GM18520 (cell line): ENCODE measurements at regions not wholly inside any gene's neighbourhood (a gene's known extent, or its start where the extent isn't known, plus 50 kb on each side); places are given as distances from the start of the nearest gene placed in this dataset.
"Not testable (repeated sequence)": the region's sequence is repeated elsewhere in the genome, so short reads cannot be mapped to it uniquely, and the experiment has no call there.

Experiments used
- ATAC-seq: cut with Tn5 transposase; IDR thresholded peaks from one replicate; pipeline ENCODE4 v1.9.1; 2021; ENCODE audit not compliant: unreplicated experiment

DNA sequence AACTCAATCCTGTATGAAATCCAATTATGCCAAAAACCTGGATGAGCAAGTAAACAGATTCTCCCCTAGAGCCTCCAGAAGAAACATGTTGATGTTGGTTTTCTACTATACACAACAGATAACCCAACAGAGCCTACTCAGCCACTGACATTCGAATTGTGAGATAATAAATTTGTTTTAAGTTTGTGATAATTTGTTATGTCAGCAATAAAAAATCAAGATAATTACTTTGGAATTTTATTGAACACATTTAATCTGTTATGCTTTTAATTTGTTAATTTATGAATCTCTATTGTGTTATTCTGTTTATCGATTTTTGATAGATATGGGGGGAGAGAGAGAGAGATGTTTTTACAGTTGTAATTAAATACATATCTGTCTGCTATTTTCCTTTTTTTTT, 1016.1 kb upstream of the PCDH7 start:
- no peak for ATAC-seq

DNA sequence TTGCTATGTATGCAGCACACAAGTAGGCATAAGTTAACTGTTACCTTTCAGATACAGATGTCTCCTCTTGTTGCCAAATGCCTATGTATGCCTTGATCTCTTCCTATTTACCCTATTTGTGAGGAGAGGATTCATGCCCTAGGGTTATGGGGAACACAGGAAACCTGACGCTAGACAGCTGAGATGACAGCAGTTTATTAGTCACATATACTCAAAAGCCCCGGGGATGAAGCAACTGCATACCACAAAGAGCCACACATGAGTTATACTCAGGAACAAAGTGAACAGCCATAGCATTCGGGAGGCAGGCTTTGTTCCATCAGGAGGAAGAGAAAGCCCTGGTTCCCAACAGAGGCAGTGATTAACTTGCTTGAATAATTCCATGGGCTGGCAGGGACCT, 1011.7 kb upstream of the PCDH7 start:
- ATAC-seq = no peak

DNA sequence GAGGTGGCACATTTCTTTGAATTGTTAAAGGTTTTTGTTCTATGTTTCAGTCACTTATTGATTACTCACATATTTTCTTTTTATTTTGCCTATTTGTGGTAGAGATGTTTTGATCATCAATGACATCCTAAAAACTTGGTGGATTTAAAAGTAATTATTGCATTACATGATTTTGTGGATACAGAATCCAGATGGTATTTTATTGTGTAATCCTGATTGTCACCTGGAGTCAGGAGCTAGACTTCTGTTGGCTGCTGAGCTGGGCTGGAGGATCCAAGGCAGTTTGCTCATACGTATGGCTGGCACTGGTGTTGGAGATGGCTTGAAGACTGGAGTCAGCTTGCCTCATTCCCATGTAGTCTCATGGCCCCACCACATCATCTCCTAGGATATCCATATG, 1009.6 kb upstream of the PCDH7 start:
- no peak for ATAC-seq

DNA sequence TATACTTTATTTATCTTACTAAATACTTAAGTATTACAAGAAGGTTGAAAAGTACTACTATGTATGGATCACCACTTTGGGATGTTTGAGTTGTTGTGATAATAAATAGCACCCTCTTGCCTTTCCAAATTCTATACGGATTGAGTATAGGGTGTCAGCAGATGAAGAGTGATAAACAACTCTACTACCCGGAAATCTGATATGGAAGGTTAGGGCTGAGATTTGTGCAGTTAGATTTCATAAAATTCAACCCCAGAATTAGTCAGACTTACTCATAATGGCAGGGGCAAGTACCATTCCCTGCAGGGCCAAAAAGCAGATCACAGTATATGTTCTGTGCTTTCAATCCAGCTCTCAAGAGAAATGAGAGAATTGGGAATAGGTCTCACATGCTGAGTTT, 1008.9 kb upstream of the PCDH7 start:
- no peak for ATAC-seq

DNA sequence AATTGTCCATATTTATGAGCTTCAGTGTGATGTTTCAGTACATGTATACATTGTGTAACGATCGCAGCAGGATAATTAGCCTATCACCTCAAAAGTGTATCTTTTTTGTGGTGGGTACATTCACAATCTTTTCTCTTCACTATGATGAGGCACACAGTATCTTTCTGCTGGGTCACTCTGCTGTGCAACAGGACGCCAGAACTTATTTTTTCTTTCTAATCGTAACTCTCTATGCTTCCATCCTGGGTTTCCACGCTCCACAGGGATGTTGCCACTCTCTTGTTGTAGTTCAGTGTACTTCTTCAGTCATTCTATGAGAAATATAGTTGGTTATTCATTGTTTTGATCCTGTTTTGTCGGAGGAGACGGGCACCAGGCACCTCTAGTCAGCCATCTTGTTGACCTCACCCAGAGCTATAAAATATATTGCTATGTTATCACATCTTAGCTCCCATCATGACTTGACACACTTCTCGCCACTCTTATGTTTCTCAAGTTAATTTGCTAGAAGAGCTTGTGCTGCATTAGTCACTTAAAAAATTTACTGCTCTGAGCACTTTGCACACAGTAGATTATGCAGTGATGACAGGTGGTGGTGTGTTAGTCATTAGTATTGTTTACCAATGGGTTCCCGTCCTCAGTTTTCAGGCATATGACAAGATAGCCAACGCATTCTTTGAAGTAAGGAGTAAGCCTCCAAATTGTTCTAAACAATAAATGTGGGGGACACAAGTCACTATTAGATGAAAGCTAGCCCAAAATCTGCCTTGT, 1002.7 kb upstream of the PCDH7 start:
- ATAC-seq = no peak

DNA sequence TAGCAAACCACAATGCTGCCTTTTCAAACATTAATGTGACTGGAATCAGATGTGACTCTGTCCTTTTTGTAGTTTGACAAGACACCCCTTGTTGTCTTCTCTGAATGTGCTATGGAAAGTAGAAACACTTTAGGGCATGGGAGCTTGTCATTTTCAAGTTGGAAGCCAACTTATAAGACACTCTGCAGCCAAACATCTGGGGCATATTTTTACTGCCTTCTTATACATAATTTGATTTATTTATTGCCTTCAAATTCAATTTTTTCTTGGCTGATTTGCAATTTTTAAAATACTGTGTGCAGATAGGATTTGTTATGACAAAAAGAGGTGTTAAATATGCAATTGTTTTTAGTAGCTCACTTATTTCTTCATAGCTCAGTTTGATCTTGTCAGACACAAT, 1002.0 kb upstream of the PCDH7 start:
- ATAC-seq = no peak

DNA sequence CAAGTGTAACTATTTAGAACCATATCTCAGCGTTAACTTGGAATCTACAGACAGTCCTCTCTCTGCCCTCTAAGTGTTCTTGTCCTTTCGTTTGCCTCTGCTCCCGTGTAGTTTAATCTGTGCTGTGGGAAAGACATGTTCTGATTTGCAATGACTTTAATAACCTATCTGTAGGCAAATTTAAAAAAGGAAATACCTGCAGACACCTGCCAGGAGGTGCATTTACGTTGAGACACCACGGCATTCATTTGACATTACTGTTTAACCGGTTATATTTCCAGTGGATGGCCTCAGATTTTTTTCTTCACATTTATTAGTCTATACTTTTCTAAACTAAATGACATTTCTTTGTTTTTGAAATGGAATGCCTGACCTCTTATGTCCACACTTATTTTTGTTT, 997.9 kb upstream of the PCDH7 start:
- ATAC-seq = no peak

DNA sequence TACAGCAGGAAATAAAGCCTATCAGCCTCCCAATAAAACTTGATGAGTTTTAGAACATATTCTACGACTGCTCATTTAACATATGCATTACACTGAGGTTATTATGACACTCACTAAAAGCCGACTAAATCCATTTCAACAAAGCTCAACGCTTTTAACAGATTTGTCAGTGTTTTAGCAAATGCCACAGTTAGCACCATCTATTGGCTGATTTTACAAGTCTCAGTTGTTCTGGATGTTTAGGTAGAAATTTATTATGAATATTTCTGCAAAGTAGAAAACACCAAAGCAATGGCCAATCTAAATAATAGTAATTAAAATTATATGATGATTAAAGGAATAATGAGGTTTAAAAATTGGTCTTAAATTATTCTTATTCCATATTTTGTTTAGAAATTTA, 993.2 kb upstream of the PCDH7 start:
- no peak for ATAC-seq

DNA sequence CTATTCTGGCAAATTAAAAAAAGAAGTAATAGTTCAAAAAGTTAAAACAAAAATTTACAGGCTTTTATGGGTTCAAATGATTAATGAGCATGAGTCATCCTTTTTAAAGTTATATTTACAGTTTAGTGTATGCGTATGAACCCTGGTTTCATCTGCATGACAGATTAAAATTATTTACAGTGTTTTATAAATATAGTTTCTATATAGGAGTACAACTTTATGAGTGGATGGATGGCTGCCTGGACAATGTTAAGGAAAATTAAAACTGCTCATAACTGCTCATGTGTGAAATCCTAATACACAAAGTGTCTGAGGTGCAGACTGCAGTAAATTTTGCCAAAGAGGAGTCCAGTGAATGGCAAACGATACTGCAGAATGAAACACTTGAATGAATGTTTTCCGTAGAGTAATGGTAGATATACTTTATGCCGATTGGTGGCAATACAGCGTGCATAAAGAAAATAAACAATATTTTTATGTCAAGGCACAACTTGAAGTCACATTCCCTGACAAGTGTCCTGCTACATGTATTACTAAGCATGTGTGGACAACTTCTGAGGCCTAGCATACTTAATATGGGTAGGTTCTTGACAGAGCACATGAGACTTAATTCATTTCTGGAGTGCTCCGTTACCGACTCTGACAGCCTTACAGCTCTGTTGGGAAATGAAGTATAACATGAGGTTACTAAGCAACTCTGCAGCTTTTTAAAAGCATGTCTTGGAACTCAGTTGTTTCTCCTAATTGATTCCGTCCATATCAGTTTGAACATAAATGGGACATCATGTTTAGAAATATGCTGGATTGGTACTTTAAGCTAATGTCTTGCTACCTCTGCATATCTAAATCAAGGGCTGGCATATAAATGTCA, 985.6 kb upstream of the PCDH7 start:
- ATAC-seq = no peak

DNA sequence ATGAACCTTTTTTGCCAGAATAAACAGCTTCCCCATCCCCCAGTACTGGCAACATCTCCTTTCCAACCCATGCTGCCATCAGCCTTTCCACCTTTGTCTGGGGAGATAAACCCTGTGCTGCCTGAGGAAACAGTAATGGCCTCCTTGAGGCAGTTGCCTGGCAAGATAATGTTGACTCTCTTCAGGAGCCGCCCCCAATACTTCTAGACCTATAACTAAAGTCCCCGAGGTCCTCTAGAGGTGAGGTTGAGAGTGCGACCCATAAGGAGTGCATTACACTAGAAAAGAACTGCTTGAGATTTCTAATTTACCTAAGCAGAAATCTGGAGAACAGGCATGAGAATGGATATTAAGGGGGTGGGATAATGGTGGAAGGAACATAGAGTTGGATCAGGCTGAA, 963.2 kb upstream of the PCDH7 start:
- ATAC-seq = no peak

DNA sequence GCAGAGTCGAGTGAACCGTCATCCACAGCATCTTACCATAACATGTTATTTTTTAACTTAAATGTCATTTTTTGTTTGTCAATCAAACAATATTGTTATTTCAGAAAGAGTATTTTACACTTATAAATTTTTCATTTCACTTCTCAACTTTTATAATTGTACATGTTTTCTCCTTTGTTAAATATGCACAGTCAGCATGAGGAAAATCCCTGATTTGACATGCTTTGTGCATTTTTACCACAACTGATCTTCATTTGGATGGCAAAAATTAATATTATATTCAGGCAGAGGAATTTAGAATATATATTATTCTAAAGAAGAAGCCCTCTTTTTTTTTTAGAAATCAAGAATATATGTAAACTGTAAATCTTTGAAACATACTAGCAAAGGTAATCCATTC, 958.0 kb upstream of the PCDH7 start:
- no peak for ATAC-seq

DNA sequence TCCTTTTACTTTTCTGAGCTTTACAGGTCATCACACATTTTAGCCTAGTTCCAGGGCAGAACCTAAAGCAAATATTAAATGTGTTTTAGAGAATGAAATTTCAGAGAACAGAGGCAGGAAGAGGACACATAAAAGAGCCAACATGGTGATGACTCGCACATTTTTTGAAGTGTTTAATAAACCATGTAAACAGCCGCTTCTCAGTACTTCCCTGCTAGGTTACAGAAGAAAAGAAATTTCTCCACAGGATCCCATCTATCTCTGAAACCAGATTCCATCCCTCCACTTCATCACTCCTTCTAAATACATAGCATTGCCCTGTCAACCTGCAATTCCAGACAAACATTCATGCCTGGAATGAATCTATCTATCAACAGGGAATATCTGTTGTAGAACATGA, 949.5 kb upstream of the PCDH7 start:
- no peak for ATAC-seq

DNA sequence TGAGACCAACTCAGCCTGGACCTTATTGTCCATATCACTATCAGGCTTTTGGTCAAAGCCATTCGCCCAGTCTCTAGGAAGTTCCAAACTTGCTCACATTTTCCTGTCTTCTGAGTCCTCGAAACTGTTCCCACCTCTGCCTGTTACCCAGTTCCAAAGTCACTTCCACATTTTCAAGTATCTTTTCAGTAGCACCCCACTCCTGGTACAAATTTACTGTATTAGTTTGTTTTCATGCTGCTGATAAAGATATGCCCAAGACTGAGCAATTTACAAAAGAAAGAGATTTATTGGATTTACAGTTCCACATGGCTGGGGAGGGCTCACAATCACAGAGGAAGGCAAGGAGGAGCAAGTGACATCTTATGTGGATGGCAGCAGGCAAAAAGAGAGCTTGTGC, 932.0 kb upstream of the PCDH7 start:
- not testable (repeated sequence) for ATAC-seq

DNA sequence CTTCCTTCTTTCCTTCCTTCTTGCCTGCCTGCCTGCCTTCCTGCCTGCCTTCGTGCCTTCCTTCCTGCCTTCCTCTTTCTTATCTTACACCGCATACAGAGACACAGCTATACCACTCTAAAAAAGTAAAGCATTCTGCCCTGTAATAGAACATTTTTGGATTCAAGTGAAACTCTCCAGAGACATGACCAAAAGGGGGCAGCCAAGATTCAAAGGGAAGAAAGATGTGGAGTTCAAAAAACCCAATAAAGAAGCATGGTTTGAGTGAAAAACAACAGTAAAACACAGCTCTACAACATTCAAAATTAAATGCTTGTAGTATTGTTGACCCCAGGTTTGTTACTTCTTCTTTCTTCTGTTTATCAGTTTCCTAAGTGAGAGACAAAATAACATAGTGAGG, 914.9 kb upstream of the PCDH7 start:
- ATAC-seq = no peak

DNA sequence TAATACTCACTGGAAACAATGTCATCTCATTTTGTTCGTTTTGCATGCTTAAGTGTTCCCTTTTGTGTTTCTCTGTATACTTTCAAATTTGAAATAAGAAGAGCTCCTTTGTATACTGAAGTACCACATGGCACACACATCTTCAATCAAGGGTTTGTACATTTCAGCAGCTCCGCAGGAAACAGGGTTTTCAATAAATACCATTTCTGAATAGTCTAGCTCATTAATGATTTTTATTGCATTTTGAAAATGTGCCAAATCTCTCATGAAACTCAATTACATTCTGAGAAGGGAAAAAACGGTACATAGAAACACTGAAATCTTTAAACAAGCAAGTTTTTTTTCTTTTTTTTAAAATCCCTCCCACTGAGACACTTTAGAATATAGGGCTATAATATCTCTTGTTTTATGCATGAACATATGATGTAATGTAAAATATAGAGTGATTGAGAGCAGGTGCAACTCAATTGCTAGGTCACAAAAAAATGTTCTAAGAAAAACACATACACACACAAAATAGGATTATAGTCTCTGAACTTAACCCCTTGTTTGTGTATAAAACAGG, 914.2 kb upstream of the PCDH7 start:
- ATAC-seq = no peak

DNA sequence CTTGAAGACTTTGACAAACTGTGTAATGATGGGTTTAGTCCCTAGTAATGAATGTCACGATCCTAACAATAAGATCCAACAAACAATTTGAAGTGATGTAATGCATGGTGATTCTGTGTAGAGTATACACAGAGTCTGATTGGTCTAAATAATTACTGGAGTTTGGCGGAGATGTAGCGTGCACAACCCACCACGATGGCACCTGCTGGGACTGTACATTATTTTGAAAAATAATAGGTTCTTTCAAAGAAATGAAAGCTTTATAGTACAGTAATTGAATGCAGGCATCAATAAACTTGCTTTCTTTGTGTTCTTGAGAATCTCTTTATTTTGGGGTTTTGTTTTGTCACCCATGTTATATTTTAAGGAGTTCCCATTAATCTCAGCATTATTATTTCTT, 902.2 kb upstream of the PCDH7 start:
- ATAC-seq = no peak

DNA sequence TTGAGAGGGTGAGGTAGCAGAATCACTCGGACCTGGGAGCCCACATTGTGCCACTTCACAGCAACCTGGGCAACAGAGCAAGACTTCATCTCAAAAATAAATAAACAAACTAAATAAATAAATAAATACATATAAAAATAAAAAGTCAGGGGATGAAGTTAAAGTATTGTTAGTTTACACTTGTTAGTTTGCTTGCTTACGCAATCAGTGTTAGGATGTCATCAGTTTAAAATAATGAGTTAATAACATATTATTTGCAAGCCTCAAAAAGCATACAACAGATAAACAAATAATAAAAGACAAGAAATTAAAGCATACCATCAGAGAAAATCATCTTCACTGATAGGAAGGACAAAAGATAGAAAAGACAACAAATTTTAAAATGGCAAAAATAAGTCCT, 891.1 kb upstream of the PCDH7 start:
- ATAC-seq = no peak

DNA sequence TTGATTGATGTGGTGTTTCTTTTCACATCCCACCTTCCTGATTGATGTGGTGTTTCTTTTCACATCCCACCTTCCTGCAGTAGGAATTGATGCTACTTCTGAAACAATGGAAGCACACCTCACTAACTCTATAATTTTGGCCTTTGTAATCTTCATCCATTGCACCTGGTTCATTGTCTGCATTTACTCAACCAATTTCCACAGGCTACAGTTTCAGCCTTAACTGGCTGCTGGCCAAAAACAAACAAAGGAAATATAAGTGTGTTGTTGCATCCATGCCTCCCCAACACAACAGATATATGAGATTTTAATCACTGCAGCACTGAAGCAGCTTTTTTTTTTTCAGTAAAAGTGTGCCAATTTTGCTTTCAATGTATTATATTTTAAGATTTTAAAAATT, 867.6 kb upstream of the PCDH7 start:
- ATAC-seq = no peak

DNA sequence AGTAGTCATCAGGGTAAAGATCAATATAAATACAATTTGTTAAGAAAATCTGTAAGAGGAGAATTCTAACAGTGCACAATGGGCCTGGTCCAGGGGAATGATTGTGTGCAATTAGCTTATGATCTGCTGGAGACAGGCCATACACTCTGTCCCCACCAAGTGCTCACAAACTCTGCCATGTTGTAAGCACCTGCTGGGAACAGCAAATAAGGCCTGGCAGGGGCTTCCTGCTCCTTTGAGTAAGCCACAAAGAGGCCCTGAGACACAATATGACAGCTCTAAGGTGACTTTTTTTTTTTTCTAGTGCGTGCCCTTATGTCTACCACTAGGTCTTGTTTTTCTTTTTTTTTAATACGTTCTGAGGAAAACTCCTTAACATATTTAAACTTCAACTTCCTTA, 866.3 kb upstream of the PCDH7 start:
- no peak for ATAC-seq

DNA sequence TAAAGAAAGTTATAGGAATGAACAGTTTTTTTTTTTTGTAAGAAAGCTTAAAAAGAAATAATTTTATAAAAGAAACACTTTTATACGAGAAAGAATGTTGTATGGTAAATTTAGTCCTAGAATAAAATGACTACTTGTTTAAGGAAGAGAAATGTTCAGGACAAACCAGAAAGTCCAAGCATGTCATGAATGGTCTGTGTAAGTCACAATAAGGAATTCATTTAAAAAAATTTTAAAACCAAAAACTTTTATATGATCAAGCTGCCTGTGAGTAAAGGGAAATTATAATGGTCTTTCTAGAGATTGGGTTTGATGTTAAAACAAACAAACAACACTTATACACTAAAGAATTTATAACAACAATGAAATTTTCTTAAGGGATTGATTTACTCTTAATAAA, 858.9 kb upstream of the PCDH7 start:
- no peak for ATAC-seq

DNA sequence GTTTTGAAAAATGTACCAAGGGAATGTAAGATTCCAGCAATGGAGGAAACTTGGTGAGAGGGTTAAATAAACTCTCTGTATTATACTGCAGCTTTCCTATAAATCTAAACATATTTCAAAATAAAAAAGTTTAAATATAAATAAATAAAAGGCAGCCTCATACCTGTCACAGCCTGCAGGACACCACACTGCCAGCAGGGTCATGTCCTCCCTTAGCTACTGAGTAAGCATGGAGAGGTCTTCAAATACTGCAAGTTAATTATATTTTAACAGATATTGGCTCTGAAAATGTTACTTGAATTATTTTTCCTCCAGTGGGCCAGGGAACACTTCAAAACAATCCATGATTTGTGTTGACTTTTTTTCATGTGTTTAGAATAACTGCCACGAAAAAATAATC, 852.8 kb upstream of the PCDH7 start:
- ATAC-seq = no peak

DNA sequence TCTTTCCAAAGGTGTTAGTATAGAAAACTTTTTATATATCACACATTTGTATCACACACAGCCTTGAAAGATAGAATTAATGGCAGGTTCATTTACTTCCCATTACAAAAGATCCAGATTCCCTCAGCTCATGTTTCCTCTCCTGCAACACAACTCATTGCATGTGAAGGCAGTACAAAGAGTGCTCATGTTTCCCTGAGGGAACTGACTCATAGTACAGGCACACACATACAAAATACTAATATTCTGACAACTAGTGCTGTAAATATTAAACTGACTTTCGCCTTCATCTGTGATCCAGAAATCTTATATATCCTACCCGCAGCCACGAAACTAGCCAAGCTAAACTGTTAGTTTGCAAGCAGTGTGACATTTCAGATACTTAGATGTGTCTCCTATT, 819.8 kb upstream of the PCDH7 start:
- ATAC-seq = no peak
